RWPE2 (cell line): ENCODE measurements at regions not wholly inside any gene's neighbourhood (a gene's known extent, or its start where the extent isn't known, plus 50 kb on each side); places are given as distances from the start of the nearest gene placed in this dataset.
"Not testable (repeated sequence)": the region's sequence is repeated elsewhere in the genome, so short reads cannot be mapped to it uniquely, and the experiment has no call there.

Experiments used
- ATAC-seq: fragments of 200-7000 bp; cut with Tn5 transposase; 3 replicates; pipeline ENCODE4 v1.9.1; 2021; ENCODE audit warnings: low read depth
- DNase-seq: peaks from one replicate; pipeline ENCODE4 v3.0.0-alpha.2; 2020; ENCODE audit warnings: low spot score
- H3K27ac ChIP-seq: fragments of 450-650 bp; 2 replicates; pipeline ENCODE4 v1.5.1; 2017; ENCODE audit warnings: mild to moderate bottlenecking; ENCODE audit not compliant: poor library complexity, severe bottlenecking
- H3K27me3 ChIP-seq: fragments of 250-450 bp; sonication (Bioruptor Pico); 2 replicates; pipeline ENCODE4 v1.5.1; 2021; ENCODE audit warnings: mild to moderate bottlenecking, moderate library complexity; ENCODE audit not compliant: insufficient read depth, poor library complexity, severe bottlenecking
- H3K36me3 ChIP-seq: fragments of 250-450 bp; sonication (Bioruptor Pico); 2 replicates; pipeline ENCODE4 v1.5.1; 2020; ENCODE audit warnings: low read depth, mild to moderate bottlenecking, moderate library complexity
- H3K4me1 ChIP-seq: fragments of 250-450 bp; sonication (Bioruptor Pico); 2 replicates; pipeline ENCODE4 v1.5.1; 2021; ENCODE audit warnings: mild to moderate bottlenecking, moderate library complexity; ENCODE audit not compliant: insufficient read depth, poor library complexity, severe bottlenecking
- H3K4me3 ChIP-seq: fragments of 250-450 bp; sonication (Bioruptor Pico); 2 replicates; pipeline ENCODE4 v1.5.1; 2021; ENCODE audit warnings: mild to moderate bottlenecking, moderate library complexity; ENCODE audit not compliant: severe bottlenecking
- H3K9me3 ChIP-seq: fragments of 250-450 bp; sonication (Bioruptor Pico); 2 replicates; pipeline ENCODE4 v1.5.1; 2021; ENCODE audit warnings: mild to moderate bottlenecking, moderate library complexity; ENCODE audit not compliant: severe bottlenecking
- CTCF ChIP-seq: fragments of 450-650 bp; IDR thresholded peaks from one replicate; pipeline ENCODE4 v1.5.1; 2017; ENCODE audit warnings: mild to moderate bottlenecking, moderate library complexity; ENCODE audit not compliant: poor library complexity, severe bottlenecking

GRCh38 chr3:176328198-176328597 lies 869.1 kb downstream of the TBL1XR1 start:
- H3K36me3 ChIP-seq = no peaks in the 10 kb centered on the region
- H3K9me3 ChIP-seq = no peaks in the 10 kb centered on the region
- ATAC-seq (no peak), DNase-seq (no peak)
- no peak for TF ChIP-seq CTCF
- H3K27me3 ChIP-seq = peaks cover 5% of the 10 kb centered on the region
- H3K27ac ChIP-seq = no peak overlapping the region
- H3K4me1 ChIP-seq = no peaks in the 10 kb centered on the region
- H3K4me3 ChIP-seq = no peak overlapping the region

- not testable (repeated sequence) for H3K4me3 ChIP-seq, H3K36me3 ChIP-seq, H3K27me3 ChIP-seq, H3K4me1 ChIP-seq, H3K9me3 ChIP-seq, H3K27ac ChIP-seq, ATAC-seq, DNase-seq
Observed at GRCh38 chr3:176326894-176327490, 870.3 kb downstream of the TBL1XR1 start.

- not testable (repeated sequence) for H3K4me1 ChIP-seq, H3K27ac ChIP-seq, H3K36me3 ChIP-seq, H3K9me3 ChIP-seq, H3K4me3 ChIP-seq, DNase-seq, H3K27me3 ChIP-seq, ATAC-seq
Observed at GRCh38 chr3:176321532-176321931, 875.8 kb downstream of the TBL1XR1 start.

- Histone ChIP-seq H3K36me3 (no peaks in the 10 kb centered on the region), H3K4me1 (no peaks in the 10 kb centered on the region), H3K27ac (no peak overlapping the region), H3K9me3 (no peaks in the 10 kb centered on the region), H3K27me3 (no peaks in the 10 kb centered on the region), H3K4me3 (no peak overlapping the region)
- ATAC-seq (no peak), DNase-seq (no peak)
- no peak for TF ChIP-seq CTCF
Observed at GRCh38 chr3:176321099-176321498, 876.2 kb downstream of the TBL1XR1 start.

- H3K4me1 ChIP-seq = no peaks in the 10 kb centered on the region
- H3K9me3 ChIP-seq = no peaks in the 10 kb centered on the region
- TF ChIP-seq CTCF = no peak
- no peaks in the 10 kb centered on the region for H3K36me3 ChIP-seq
- no peaks in the 10 kb centered on the region for H3K27me3 ChIP-seq
- ATAC-seq (no peak), DNase-seq (no peak)
- H3K4me3 ChIP-seq = no peak overlapping the region
- no peak overlapping the region for H3K27ac ChIP-seq
Observed at GRCh38 chr3:176313426-176313825, 883.9 kb downstream of the TBL1XR1 start.

- H3K27ac ChIP-seq = no peak overlapping the region
- H3K27me3 ChIP-seq = peaks cover 3% of the 10 kb centered on the region
- no peaks in the 10 kb centered on the region for H3K9me3 ChIP-seq
- no peak overlapping the region for H3K4me3 ChIP-seq
- DNase-seq (no peak), ATAC-seq (no peak)
- H3K4me1 ChIP-seq = no peaks in the 10 kb centered on the region
- TF ChIP-seq CTCF = no peak
- H3K36me3 ChIP-seq = no peaks in the 10 kb centered on the region
Observed at GRCh38 chr3:176310641-176311040, 886.6 kb downstream of the TBL1XR1 start.
